LNCAP (cell line): ENCODE measurements at regions not wholly inside any gene's neighbourhood (a gene's known extent, or its start where the extent isn't known, plus 50 kb on each side); places are given as distances from the start of the nearest gene placed in this dataset.

Experiments
- TF ChIP-seq, protein P1 (sequence below): fragments of 450-650 bp; IDR thresholded peaks from 2 replicates; pipeline ENCODE4 v1.5.1; 2017; ENCODE audit warnings: mild to moderate bottlenecking

DNA sequence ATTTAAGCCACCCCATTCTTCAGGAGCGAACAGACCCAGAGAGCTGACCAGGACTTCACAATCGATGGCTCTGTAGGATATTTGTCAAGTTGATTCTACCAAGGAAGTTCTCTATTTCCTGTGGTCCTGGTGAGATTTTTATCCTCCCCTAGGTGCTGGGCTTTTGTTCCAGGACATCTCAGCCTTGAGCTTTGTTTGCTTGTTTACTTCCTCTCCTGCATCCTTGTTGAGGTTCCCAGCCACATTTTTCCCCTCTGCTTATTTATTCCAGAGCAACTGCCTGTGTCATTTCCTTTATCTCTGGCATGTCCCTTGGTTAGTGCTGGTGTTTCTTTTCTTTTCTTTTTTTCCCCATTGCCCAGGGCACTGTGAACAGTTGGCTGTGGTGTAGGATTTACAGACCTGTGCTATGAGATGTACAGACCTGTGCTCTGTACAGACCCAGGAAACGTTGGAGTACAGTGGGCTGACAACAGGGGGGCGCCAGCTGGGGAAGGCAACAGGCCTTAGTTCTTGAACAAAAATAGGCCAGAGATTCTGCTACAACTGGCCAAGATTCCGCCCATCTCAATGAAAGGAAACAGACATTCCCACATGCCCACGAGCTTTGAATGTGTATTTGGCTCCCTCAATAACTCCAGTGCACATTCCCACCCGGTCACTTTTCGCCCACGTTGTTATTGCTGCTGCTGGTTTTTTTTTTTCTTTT, 235.9 kb upstream of the DDI1 start:
- TF ChIP-seq, protein P1, sequence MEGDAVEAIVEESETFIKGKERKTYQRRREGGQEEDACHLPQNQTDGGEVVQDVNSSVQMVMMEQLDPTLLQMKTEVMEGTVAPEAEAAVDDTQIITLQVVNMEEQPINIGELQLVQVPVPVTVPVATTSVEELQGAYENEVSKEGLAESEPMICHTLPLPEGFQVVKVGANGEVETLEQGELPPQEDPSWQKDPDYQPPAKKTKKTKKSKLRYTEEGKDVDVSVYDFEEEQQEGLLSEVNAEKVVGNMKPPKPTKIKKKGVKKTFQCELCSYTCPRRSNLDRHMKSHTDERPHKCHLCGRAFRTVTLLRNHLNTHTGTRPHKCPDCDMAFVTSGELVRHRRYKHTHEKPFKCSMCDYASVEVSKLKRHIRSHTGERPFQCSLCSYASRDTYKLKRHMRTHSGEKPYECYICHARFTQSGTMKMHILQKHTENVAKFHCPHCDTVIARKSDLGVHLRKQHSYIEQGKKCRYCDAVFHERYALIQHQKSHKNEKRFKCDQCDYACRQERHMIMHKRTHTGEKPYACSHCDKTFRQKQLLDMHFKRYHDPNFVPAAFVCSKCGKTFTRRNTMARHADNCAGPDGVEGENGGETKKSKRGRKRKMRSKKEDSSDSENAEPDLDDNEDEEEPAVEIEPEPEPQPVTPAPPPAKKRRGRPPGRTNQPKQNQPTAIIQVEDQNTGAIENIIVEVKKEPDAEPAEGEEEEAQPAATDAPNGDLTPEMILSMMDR: no peak

GRCh38 chr11:103803062-103803461, 233.4 kb upstream of the DDI1 start:
- TF ChIP-seq, protein P1: no peak

- TF ChIP-seq, protein P1: no peak
These were observed 230.8 kb upstream of the DDI1 start for GRCh38 chr11:103805688-103806009.

GRCh38 chr11:103806130-103806895, 230.1 kb upstream of the DDI1 start:
- TF ChIP-seq, protein P1: no peak

DNA sequence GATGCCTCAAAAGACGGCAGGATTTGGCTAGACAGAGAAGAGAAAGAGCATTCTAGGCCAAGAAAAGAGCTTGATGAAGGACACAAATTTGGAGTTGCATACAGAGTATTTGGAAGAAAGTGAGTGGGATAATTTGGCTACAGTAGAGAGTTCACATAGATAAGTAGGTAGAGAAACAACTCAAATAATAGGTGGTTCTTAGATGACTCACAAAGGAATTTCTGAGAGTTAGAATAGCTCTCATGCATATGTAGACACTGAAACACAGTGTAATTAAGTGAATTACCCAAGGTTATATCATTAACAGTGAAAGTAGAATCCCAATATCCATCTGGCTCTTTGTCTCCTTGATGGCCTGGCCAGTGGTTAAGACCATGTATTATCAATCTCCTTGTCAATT, 228.6 kb upstream of the DDI1 start:
- TF ChIP-seq, protein P1: no peak

GRCh38 chr11:103808252-103808651, 228.2 kb upstream of the DDI1 start:
- TF ChIP-seq, protein P1: no peak

DNA sequence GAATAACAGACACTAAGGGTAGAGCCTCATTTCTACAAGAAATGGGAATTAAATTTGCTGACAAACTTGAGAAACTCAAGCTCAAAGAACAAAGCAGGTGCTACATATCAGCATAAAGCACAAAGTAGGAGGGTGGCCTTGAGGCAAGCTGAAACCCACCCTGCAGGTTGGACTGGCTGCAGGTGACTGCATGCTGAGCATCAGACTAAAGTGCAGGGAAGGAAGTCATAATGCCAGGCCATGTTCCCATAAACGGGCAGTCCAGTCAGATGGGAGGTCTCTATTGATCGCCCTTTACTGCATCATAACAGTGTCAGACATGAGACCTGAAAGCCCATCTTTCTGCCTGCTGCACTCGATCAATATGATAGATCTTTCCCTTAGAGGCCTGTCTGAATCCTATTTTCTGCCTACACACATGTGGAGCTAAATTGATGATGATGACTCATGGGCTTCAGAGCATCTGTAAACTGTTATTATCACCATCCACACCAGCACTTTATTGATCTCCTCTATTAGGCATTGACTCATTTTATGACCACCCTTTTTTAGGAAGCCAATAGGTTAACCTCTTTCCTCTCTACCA, 224.5 kb upstream of the DDI1 start:
- TF ChIP-seq, protein P1: no peak
